Loucy (cell line): ENCODE measurements at regions not wholly inside any gene's neighbourhood (a gene's known extent, or its start where the extent isn't known, plus 50 kb on each side); places are given as distances from the start of the nearest gene placed in this dataset.

Experiments
- EZH2phosphoT487 ChIP-seq: fragments of 200-600 bp; IDR thresholded peaks from 2 replicates; pipeline ENCODE4 v1.6.1; 2018; ENCODE audit warnings: antibody characterized with exemption, mild to moderate bottlenecking, moderate library complexity, borderline replicate concordance
- TF ChIP-seq, protein P1 (sequence below): fragments of 200-600 bp; sonication (generic); conservative IDR thresholded peaks from 2 replicates; pipeline ENCODE4 v1.5.1; 2014; ENCODE audit warnings: mild to moderate bottlenecking, antibody characterized with exemption, low read length

DNA sequence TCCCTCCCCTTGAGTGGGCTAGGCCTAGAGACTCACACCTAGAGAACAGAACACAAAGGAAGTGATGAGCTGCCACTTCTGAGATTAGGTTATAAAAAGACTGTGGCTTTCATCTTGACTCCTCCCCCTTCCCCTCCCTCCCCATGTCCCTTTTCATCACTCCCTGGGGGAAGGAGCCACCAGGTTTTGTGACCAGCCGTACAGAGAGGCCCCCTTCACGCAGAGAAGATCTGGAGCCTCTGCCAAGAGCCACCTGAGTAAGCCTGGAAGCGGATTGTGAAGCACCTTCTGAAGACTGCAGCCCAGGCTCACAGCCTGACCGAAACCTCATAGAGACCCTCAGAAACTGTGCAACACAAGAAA, 118.4 kb upstream of the NXT1 start:
- TF ChIP-seq, protein P1, sequence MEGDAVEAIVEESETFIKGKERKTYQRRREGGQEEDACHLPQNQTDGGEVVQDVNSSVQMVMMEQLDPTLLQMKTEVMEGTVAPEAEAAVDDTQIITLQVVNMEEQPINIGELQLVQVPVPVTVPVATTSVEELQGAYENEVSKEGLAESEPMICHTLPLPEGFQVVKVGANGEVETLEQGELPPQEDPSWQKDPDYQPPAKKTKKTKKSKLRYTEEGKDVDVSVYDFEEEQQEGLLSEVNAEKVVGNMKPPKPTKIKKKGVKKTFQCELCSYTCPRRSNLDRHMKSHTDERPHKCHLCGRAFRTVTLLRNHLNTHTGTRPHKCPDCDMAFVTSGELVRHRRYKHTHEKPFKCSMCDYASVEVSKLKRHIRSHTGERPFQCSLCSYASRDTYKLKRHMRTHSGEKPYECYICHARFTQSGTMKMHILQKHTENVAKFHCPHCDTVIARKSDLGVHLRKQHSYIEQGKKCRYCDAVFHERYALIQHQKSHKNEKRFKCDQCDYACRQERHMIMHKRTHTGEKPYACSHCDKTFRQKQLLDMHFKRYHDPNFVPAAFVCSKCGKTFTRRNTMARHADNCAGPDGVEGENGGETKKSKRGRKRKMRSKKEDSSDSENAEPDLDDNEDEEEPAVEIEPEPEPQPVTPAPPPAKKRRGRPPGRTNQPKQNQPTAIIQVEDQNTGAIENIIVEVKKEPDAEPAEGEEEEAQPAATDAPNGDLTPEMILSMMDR = no peak
- no peak for TF ChIP-seq EZH2phosphoT487
